GM19455 (cell line): ENCODE measurements at regions not wholly inside any gene's neighbourhood (a gene's known extent, or its start where the extent isn't known, plus 50 kb on each side); places are given as distances from the start of the nearest gene placed in this dataset.

Source experiments
- ATAC-seq: cut with Tn5 transposase; IDR thresholded peaks from one replicate; pipeline ENCODE4 v1.9.1; 2021; ENCODE audit not compliant: unreplicated experiment

- no peak for ATAC-seq
These were observed 544.0 kb downstream of the CCER1 start for GRCh38 chr12:90410962-90411361.

GRCh38 chr12:90407841-90408240 is 547.1 kb downstream of the CCER1 start:
- ATAC-seq: no peak

- ATAC-seq: peak; percentile 50
These were observed 550.9 kb downstream of the CCER1 start for GRCh38 chr12:90404071-90404470.

- ATAC-seq: no peak
These were observed 553.8 kb downstream of the CCER1 start for GRCh38 chr12:90401185-90401584.

GRCh38 chr12:90399357-90399756 is 555.6 kb downstream of the CCER1 start:
- ATAC-seq: no peak

GRCh38 chr12:90398285-90398836 is 556.6 kb downstream of the CCER1 start:
- no peak for ATAC-seq

GRCh38 chr12:90396556-90396955 is 558.4 kb downstream of the CCER1 start:
- no peak for ATAC-seq

GRCh38 chr12:90393652-90394051 is 561.3 kb downstream of the CCER1 start:
- ATAC-seq: no peak

GRCh38 chr12:90393089-90393488 is 561.9 kb downstream of the CCER1 start:
- ATAC-seq: no peak

- no peak for ATAC-seq
These were observed 564.0 kb downstream of the CCER1 start for GRCh38 chr12:90390947-90391346.

GRCh38 chr12:90368081-90368480 is 586.9 kb downstream of the CCER1 start:
- ATAC-seq: no peak

- no peak for ATAC-seq
These were observed 588.7 kb downstream of the CCER1 start for GRCh38 chr12:90366286-90366685.

- no peak for ATAC-seq
These were observed 594.7 kb downstream of the CCER1 start for GRCh38 chr12:90360300-90360699.

GRCh38 chr12:90355711-90356355 is 599.1 kb downstream of the CCER1 start:
- ATAC-seq: no peak

- no peak for ATAC-seq
These were observed 611.0 kb downstream of the CCER1 start for GRCh38 chr12:90343966-90344365.

- ATAC-seq: no peak
These were observed 612.9 kb downstream of the CCER1 start for GRCh38 chr12:90342081-90342480.

GRCh38 chr12:90339837-90340236 is 615.1 kb downstream of the CCER1 start:
- no peak for ATAC-seq

- no peak for ATAC-seq
These were observed 616.6 kb downstream of the CCER1 start for GRCh38 chr12:90338365-90338764.

- no peak for ATAC-seq
These were observed 618.0 kb downstream of the CCER1 start for GRCh38 chr12:90337018-90337417.

GRCh38 chr12:90335566-90335965 is 619.4 kb downstream of the CCER1 start:
- no peak for ATAC-seq

- no peak for ATAC-seq
These were observed 621.0 kb downstream of the CCER1 start for GRCh38 chr12:90333939-90334338.

GRCh38 chr12:90333424-90333823 is 621.6 kb downstream of the CCER1 start:
- ATAC-seq: no peak

GRCh38 chr12:90331821-90332220 is 623.2 kb downstream of the CCER1 start:
- ATAC-seq: no peak
